ENCODE measurements at regions not wholly inside any gene's neighbourhood (a gene's known extent, or its start where the extent isn't known, plus 50 kb on each side); places are given as distances from the start of the nearest gene placed in this dataset.

- no peak for DNase-seq
Observed at GRCh38 chr13:80655778-80656511, 315.0 kb upstream of the SPRY2 start.

GRCh38 chr13:80654638-80655249 lies 313.8 kb upstream of the SPRY2 start:
- no peak for DNase-seq

- no peak for DNase-seq
Observed at GRCh38 chr13:80649274-80649673, 308.3 kb upstream of the SPRY2 start.

- DNase-seq, result no peak
Observed at GRCh38 chr13:80642641-80643040, 301.7 kb upstream of the SPRY2 start.

GRCh38 chr13:80633251-80633650 lies 292.3 kb upstream of the SPRY2 start:
- no peak for DNase-seq

GRCh38 chr13:80630685-80631121 lies 289.8 kb upstream of the SPRY2 start:
- DNase-seq, result no peak

GRCh38 chr13:80618781-80619180 lies 277.9 kb upstream of the SPRY2 start:
- DNase-seq, result no peak

GRCh38 chr13:80612804-80613203 lies 271.9 kb upstream of the SPRY2 start:
- DNase-seq, result no peak

- DNase-seq, result no peak
Observed at GRCh38 chr13:80611310-80611709, 270.4 kb upstream of the SPRY2 start.

- DNase-seq, result no peak
Observed at GRCh38 chr13:80605716-80606115, 264.8 kb upstream of the SPRY2 start.

- DNase-seq, result no peak
Observed at GRCh38 chr13:80605011-80605410, 264.1 kb upstream of the SPRY2 start.

- DNase-seq, result no peak
Observed at GRCh38 chr13:80604098-80604497, 263.2 kb upstream of the SPRY2 start.

- DNase-seq, result no peak
Observed at GRCh38 chr13:80603351-80603750, 262.4 kb upstream of the SPRY2 start.

GRCh38 chr13:80599765-80600164 lies 258.8 kb upstream of the SPRY2 start:
- DNase-seq, result no peak

GRCh38 chr13:80598189-80598588 lies 257.3 kb upstream of the SPRY2 start:
- DNase-seq, result no peak

- DNase-seq, result no peak
Observed at GRCh38 chr13:80591976-80592740, 251.2 kb upstream of the SPRY2 start.

- DNase-seq, result no peak
Observed at GRCh38 chr13:80590551-80590950, 249.6 kb upstream of the SPRY2 start.

- no peak for DNase-seq
Observed at GRCh38 chr13:80586356-80586755, 245.4 kb upstream of the SPRY2 start.

GRCh38 chr13:80585531-80585930 lies 244.6 kb upstream of the SPRY2 start:
- DNase-seq, result no peak

- DNase-seq, result no peak
Observed at GRCh38 chr13:80584785-80585184, 243.9 kb upstream of the SPRY2 start.

GRCh38 chr13:80584306-80584705 lies 243.4 kb upstream of the SPRY2 start:
- DNase-seq, result no peak

- DNase-seq, result no peak
Observed at GRCh38 chr13:80577926-80578670, 237.2 kb upstream of the SPRY2 start.

All from nucleus accumbens (tissue), 56 donors.